Hematopoietic multipotent progenitor cell treated with erythropoietin and hydrocortisone succinate and interleukin-3 and kit ligand, for 8 days (in vitro differentiated cells): ENCODE measurements at regions not wholly inside any gene's neighbourhood (a gene's known extent, or its start where the extent isn't known, plus 50 kb on each side); places are given as distances from the start of the nearest gene placed in this dataset.

Source experiments
- DNase-seq: peaks from one replicate; pipeline ENCODE4 v3.0.0-alpha.2; 2015

DNA sequence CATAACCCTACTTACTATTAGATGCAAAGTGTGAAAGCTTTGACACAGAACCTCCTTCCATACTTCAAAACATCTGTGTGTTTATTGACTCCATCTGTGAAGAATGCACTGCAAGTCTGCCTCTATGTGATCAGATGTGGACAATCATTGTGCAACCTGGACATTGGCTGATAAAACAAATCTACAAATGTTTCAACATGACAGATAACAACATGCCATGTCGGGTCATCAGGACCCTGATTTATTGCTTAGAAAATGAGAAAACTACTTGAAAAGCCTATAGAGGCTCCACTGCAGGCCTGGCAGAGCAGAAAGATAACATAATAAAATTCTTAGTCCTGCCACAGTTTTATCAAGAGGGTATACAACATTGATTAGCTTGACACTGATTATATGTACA is 1286.4 kb downstream of the GRIK2 start:
- DNase-seq: no peak

DNA sequence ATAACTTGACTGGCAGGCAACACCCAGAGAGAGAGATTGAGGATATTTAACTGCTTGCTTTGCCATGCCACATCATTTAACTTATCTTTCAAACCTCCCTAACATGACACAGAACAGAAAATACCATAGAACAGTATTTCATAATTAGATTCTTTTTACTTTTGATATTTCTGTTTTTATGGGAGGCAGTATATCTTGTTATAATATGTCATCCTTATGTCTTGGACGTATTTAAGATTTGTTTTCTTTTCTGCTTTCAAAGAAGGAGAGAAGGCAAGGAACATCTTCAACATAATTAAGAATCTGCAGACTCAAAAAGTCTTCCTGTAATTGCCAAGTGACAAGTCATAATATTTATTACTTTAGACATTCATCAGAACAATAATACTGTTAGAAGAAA is 1283.7 kb downstream of the GRIK2 start:
- DNase-seq: no peak

DNA sequence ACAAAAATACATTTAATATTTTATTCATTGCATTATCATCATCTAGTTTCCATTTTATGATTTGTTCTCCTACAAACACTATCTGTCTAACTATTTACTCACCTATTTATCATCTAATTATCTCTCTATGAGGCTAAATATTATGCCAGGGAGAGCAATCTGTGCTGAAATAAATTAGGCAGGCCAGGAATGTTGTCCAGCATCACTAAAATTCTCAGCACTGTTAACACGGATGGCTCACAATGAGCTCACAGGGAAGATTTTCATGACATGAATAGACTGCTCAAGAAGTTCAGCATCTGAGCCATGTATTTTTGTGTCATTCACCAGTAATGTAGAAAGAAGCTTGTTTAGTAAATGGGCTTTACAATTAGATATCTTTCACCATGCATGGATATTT is 1277.2 kb downstream of the GRIK2 start:
- DNase-seq: no peak

DNA sequence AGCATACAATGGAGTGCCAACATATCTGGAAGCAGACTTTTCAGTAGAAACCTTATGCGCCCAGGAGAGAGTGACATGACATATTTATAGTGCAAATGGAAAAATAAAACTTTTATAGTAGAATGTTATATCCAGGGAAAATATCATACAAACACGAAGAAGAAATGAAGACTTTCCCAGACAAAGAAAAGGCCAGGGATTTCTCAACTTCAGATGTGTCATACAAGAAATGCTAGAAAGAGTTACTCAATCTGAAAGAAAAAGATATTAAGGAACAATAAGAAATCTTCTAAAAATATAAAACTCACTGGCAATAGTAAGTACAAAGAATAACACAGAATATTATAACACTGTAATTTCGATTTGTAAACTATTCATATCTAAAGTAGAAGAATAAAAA is 1269.3 kb downstream of the GRIK2 start:
- no peak for DNase-seq

DNA sequence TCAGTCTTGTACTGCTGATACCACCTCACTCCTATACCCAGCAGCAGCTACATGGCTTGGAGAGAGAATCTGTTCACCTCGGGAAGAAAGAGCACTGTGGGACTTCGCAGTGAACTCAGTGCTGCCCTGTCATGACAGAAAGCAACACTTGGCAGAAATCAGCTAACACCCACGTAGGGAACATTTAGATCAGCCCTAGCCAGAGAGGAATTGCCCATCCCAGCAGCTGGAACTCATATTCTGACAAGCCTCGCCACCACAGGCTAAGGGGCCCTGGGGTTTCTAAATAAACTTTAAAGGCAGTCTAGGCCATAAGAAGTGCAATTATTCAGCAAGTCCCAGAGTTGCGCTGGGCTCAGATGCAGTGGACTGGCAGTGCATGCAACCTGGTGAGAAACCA is 1266.8 kb downstream of the GRIK2 start:
- DNase-seq: no peak

DNA sequence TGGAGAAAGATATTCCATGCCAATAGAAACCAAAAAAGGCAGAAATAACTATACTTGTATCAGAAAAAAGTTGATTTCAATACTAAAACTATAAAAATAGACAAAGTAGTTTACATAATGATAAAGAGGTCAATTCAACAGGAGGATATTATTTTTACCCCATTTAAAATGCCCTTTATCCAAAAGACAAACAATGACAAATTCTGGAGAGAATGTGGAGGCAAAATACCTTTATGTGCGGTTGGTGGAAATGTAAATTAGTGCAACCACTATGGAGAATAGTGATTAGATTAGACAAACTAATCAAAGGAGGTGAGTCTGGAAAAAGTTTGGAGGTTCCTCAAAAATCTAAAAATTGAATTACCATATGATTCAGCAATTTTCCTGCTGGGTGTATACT is 1262.3 kb downstream of the GRIK2 start:
- no peak for DNase-seq

DNA sequence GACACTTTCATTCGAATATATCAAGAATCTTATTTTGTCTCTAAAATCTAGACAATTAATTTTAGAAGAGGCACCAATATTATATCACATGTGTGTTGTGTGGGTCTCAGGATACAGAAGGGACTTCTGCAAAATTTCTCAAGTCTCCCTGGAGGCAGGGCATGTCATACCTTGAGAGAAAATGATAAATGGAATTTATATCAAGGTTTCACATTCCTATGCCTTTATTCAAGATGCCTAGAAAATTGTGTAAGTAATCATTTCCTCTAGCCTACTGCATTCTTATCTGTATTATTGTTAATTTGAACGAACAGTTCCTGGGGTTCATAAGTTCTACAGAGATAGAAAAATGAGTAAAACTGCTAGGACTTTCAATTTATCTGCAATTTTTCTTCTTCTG is 1247.9 kb downstream of the GRIK2 start:
- DNase-seq: no peak

DNA sequence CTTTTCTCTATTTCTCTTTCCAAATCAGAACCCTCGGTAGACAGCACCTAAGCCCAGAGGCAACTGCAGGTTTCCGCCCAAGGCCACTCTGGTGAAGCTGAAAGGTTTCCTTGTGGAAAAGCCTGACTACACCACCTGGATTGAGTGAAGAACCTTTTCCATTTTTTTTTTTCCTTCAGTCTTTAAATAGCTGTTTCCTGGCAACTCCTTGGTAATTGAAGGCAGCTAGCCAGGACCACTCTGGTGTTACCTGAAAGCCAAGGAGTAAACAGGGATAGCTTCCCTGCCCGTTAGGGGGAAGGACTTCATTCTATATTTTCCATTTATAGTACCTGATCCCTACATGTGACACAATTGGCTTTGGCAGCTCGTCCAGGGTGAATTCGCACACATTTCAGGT is 1238.4 kb downstream of the GRIK2 start:
- DNase-seq: no peak

DNA sequence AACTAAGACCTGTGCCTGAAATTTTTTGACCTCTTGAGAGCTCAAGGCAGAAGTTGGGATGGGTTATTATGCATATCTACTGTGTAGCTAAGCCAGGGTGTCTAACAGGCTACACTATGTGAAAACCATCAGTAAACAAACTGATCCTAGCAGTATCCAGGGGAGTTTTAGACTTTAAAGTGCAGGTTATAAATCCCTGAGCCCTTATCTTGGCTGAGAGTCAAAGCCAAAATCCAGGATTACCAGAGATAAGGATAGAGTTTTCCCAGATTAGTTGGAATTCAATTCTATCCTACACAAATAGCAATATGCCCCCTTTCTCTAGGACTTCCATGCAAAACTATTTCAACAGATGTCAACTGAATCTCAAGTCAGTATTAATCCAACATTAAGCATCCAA is 1229.7 kb downstream of the GRIK2 start:
- DNase-seq: no peak

DNA sequence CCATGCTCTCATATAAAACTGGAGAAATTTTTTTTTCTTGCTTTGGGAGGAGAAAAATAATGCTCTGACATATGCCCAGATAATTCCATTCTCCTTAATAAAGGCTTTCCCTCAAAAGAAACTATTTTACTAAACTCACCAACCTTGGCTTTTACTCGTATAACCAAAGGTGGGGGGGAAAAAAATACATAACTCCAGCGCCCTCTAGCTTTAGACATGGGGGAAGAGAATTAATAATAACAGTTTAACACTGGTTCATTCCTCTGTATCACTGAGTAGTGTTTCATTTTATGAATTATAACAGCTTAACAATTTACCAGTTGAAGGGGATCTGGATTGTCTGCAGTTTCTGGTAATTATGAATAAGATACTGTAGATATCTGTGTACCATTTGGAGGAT is 1226.1 kb downstream of the GRIK2 start:
- peak; percentile 13 for DNase-seq

DNA sequence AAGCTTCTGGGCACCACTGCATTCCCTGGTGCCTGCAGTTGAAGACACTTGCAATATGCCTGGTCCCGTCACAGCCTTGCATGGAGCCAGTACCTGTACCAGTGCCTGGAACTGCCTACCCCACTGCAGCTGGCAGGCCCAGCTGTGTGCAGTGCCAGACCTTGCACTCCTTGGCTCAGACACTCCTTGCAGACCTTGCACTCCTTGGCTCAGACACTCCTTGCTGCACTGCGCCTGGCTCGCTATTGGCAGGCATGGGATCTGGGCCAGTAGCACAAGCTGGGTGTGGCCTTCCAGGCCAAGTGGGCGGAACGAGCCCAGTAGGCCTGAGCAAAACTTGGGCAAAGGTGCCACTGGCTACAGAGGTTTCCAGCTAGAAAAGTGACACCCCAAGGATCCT is 1189.1 kb downstream of the GRIK2 start:
- DNase-seq: no peak

DNA sequence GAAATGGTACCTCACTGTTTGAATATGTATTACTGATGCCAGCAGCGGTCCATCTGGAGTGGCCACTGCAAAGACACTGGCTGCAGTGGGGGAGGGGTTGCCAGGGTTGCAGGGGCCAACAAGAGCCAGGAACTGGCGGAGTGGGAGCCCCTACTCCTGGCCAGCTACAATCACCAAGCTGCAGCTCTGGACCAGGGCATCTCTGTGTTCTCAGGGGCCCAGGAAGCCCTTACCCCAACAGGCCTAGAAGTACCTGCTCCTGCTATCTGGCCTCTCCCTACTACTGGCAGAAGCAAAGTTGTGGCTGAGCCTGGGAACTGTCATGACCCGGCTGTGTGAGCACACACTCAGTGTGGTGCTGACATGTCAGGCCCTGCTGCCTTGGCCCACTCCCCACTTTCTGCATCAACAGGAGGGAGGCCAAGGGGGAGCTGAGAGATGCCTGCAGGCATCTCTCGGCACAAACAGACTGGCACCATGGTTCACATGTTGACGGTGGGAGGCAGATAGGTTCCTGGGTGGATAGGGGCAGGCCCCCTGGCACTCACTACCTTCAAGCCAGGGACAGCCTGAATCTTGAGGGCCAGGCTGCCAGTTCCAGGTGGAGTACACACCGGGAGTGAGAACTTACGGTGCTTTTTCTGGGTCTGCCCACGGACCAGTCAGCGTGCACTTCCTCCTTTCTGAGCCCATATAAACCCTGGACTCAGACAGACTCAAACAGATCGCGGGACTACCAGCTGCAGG is 1188.0 kb downstream of the GRIK2 start:
- no peak for DNase-seq

DNA sequence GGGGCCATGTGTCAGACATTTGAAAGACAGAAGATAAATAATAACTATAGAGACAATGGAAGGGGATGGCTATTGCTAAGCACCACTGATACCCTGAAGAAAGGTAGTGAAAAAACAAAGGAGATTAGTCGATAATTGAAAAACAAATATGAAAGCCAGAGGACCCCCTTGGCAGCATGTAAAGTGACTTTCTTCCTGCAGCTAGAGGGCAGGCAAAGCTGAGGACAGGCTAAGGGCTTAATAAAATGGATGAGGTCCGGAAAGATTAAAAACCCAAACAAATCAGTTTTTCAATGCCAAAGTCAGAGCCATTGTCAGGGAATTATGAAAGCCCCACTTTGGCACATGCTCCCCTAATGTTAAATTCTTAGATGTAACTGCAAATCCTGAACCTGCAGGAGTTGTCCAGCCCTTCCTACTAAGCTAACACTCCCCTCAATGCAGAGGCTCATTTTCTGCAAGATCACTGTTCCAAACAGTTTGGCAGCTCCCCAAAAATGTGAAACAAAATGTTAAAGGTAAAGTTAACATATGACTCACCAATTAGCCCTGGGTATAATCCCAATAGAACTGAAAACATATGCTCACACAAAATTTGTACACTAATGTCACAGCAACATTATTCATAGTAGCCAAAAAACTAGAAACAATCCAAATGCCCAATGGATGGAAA is 1177.9 kb downstream of the GRIK2 start:
- DNase-seq: no peak

DNA sequence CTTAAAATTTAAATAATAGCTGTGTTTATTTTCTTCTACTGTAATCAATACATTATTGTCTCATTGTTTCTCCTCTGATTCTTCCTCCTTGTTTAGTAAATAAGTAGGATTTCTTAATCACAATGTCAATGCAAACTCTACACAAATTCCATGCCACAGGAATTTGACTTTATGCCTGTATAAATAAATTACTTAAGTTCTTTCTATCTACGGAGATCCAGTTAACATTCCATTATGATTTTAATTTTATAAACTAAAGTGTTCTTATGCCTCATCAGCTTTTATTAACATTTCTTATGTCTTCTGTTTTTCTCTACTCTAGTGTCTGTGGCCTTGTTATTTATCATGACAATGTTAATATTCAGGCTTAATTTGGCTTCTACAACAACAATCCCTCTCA is 1169.2 kb downstream of the GRIK2 start:
- DNase-seq: no peak

DNA sequence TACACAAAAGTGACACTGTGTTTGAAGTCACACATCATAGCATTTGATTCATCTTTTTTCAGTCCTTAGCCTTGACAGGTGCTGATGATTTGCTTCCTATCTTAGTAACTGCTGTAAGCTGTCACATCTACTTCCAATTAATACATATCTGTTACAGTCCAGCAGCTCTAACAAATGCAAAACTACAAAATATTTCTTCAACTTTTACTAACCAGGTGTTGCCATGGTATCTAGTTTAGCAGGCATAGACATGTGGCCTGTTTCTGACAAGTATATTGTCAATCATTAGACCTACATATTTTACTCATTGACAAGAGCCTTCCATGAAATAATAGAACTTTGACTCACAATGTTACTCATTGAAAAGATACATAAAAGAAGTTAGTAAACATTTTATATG is 1159.7 kb downstream of the GRIK2 start:
- no peak for DNase-seq

DNA sequence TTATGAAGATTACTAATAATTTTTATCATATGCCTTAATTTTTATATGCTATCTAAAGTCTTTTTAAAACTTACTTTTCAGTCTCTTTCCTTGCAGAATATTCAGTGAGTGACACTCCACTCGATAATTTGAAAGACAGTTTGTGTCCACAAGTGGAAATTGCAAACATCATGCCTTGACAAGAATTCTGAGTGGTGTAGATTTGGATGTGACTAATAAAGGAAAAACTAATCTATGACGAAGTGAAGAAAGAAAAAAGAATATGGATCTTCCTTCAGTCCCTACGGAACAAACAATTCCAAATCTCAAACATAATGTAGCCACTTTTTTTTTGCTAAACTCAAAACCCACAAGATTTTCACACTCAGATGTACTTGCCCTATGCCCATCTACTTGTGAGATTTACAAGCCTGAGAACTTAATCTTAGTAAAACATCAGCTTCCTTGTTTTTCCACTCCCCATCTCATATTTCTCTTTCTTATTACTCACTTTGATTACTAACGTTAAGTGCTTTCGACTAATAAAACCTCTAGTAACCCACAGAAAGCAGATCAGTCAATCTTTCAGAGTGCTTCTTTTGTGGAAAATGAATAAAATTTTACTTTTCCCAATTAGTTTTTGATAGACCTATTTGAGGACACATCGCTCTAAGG is 1155.8 kb downstream of the GRIK2 start:
- DNase-seq: no peak

DNA sequence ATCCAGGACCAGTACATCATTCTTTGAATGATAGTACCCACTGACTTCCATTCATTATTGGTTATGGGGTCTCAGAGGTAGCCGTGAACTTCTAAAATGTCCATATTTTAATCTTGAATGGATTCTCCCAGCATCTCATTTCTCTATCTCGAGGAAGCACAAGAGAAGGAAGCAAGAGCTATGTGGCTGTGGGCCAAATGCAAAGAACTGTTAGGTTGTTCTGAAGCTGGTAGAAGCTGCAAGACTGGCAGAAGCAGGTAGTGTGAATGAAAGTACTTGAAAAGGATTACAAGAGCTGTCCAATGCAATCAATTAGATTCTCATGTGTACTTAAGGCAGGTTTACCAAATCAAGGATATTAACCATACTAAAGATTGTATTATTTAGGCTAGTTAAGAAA is 1131.8 kb downstream of the GRIK2 start:
- no peak for DNase-seq

DNA sequence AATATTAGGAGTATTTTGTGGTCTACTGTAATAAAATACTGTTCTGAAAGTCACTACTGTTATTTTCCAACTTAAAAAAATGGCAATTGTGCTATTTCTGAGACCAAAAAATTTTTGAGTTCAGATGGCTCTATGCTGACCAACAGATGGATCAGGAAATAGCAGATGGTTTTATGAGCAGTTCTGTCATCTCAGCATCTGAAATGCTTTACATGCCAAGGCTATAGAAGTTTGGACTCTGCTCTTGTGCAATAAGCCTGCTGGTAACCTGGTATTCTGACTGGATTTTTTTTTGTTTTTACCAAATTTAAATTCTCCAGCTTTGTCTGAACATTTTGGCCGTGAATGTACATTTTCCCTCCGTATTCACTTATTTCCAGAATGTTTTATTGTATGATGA is 1127.5 kb downstream of the GRIK2 start:
- no peak for DNase-seq

DNA sequence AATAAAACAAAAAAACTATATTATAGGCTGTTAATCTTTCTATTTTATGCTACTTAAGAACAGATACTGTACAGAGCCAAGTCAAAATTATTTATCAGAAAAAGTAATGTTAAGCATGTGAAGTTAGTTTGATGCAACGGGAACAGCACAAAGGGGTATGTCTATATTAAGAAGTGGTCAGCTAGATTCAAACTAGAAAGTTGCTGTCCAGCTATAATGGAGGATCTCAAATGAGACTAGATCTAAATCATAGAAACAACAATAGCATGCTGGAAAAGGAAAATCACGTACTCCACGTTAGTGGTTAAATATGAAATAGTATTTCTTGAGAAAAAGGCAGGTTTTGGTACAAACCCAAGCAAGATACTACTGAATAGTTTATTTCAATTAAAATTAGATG is 1124.0 kb downstream of the GRIK2 start:
- DNase-seq: no peak

DNA sequence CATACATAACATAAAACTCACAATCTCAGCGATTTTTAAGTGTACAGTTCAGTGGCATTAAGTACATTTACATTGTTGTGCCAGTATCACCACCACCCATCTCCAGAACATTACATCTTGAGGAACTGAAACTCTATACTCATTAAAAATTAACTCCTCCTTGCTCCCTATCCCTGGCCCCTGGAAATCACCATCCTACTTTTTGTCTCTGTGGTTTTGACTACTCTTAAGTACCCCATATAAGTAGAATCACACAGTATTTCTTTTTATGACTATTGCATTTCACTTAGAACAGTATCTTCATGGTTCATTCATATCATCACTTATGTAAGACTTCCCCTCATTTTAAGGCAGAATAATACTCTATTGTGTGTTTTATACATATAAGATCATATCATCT is 1108.1 kb downstream of the GRIK2 start:
- DNase-seq: no peak

DNA sequence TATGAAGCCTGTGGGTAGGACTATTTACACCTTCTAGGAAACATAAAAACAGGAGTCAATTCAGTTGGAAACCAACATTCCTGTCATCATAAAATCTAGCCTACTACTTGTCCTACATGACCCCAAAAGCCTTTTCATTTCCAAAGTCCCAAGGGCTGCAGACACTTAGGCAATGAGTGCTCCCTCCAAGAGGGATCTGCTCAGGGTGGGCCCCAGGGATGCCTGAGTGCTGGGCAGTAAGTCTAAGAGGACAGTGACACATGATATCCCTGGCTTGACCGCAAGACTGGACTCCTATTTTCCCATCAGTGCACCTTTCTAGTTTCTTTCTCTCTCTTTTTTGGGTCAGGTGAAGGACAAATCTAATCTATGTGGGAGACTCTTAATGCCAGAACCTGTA is 1101.3 kb downstream of the GRIK2 start:
- DNase-seq: no peak

DNA sequence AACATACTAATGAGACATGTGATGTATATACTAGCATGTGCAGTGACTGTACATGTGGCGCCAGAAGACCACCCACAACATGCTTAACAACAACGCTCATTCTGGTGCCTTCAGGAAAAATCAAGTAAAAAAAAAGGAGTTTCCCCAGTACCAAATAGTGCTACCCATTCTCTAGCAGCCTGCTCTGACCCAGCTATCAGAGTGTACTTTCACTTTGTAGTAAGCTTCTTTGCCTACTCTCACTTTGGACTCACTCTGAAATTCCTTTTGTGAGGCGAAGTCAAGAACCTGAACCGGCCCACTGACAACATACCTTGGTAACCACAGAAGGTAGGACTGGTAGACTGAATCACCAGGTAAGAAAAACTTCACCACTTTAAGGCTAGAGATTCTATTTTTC is 1100.0 kb downstream of the GRIK2 start:
- DNase-seq: no peak

DNA sequence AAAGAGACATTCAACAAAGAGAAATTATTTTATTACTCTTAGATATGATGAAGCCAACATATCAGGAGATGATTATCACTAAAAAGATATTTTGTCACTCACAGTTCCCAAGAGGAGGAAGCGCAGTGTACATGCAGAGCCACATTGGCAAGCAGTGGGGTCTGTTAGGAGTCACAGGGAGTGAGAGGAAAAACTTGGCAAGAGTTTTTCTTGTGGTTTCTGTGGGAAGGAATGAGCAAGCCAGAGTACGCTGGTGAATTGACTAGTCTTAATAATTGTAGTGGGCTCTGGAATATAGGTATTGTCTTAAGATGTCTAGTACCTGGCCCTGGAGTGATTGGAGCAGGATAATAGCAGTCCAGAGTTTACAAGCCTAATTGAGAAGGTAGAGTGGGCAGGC is 1095.2 kb downstream of the GRIK2 start:
- DNase-seq: no peak

DNA sequence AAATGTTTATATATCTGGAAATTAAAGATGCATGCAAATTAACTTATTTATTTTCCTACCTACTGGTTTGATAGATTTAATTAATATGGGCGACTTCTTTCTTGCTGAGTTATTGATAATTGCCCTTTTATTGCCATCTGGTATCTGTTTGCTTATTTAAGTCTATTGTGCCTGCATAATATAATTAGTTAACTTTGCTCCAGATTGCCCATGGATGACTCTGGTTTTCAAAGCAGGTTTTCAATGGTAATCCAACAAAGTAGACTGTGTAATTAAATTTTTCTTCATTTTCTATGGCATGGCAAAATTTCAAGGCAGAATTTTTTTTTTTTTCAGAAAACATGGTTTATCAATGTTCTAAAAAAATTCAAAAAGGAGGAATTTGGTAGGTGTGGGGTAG is 1092.0 kb downstream of the GRIK2 start:
- no peak for DNase-seq
